ENCODE measurements at regions not wholly inside any gene's neighbourhood (a gene's known extent, or its start where the extent isn't known, plus 50 kb on each side); places are given as distances from the start of the nearest gene placed in this dataset.
A peak's percentile ranks its signal among the peaks of the same experiment; 100 is the strongest.
"Not testable (repeated sequence)": the region's sequence is repeated elsewhere in the genome, so short reads cannot be mapped to it uniquely, and the experiment has no call there.

GRCh38 chr9:85818971-85819370 is 77.2 kb upstream of the AGTPBP1 start:
- TF ChIP-seq CTCF (IDR thresholded peaks at IDR 0.05 in 8 of 11, conservative IDR thresholded peaks at IDR 0.05 in 3 of 11): peak in 9 of 11 experiments; percentile 23 to 65 (median 47)
- not testable (repeated sequence) for TF ChIP-seq POLR2A, POLR2AphosphoS5 (IDR thresholded peaks at IDR 0.05)
